WTC11 (cell line): ENCODE measurements at regions not wholly inside any gene's neighbourhood (a gene's known extent, or its start where the extent isn't known, plus 50 kb on each side); places are given as distances from the start of the nearest gene placed in this dataset.

Source experiments
- GABPB1 ChIP-seq: sonication (generic); formaldehyde crosslinking; IDR thresholded peaks from 2 replicates; pipeline ENCODE4 v1.8.1; 2023; ENCODE audit warnings: mild to moderate bottlenecking, missing genetic modification reagents
- GTF2I ChIP-seq: fragments of 250-450 bp; sonication (Bioruptor Pico); conservative IDR thresholded peaks from 2 replicates; pipeline ENCODE4 v1.4.0; 2021; ENCODE audit warnings: mild to moderate bottlenecking
- SMAD4 ChIP-seq: sonication (generic); formaldehyde crosslinking; IDR thresholded peaks from 2 replicates; pipeline ENCODE4 v1.8.0; 2022; ENCODE audit warnings: mild to moderate bottlenecking, missing genetic modification reagents
- TF ChIP-seq, protein P1 (sequence below): sonication (generic); formaldehyde crosslinking; IDR thresholded peaks from 2 replicates; pipeline ENCODE4 v1.8.0; 2022; ENCODE audit warnings: mild to moderate bottlenecking, missing genetic modification reagents
- TF ChIP-seq, protein P2 (sequence below): fragments of 250-450 bp; sonication (Bioruptor Pico); IDR thresholded peaks from 2 replicates; pipeline ENCODE4 v2.1.2; 2022; ENCODE audit warnings: mild to moderate bottlenecking, moderate library complexity
- TF ChIP-seq, protein P3 (sequence below): fragments of 200-600 bp; IDR thresholded peaks from 2 replicates; pipeline ENCODE4 v1.8.0; 2022; ENCODE audit warnings: antibody characterized with exemption

DNA sequence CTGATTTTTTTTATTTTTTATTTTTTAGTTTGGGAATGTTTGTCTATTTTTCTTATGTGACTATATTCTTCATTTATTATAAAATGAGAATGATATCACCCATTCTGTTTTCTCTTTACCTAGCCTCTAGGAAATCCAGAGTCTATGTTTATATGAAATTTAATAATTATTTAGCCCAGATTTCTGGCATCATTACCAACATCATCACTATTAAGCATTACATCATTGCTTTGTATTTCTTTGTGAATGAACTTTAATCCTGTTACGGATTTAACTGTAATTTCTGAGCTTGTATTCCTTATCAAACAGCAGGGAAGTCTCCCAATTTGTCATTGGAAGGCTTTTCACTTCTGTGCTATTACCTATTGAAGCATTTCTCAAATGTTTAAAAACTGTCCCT, 72.7 kb upstream of the NOX3 start:
- TF ChIP-seq, protein P1, sequence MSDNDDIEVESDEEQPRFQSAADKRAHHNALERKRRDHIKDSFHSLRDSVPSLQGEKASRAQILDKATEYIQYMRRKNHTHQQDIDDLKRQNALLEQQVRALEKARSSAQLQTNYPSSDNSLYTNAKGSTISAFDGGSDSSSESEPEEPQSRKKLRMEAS (CRISPR knock-in tag) = no peak
- TF ChIP-seq SMAD4 (no peak), GTF2I (CRISPR knock-in tag) (no peak), GABPB1 (CRISPR knock-in tag) (no peak)
- TF ChIP-seq, protein P2, sequence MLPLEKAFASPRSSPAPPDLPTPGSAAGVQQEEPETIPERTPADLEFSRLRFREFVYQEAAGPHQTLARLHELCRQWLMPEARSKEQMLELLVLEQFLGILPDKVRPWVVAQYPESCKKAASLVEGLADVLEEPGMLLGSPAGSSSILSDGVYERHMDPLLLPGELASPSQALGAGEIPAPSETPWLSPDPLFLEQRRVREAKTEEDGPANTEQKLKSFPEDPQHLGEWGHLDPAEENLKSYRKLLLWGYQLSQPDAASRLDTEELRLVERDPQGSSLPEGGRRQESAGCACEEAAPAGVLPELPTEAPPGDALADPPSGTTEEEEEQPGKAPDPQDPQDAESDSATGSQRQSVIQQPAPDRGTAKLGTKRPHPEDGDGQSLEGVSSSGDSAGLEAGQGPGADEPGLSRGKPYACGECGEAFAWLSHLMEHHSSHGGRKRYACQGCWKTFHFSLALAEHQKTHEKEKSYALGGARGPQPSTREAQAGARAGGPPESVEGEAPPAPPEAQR (CRISPR knock-in tag) = no peak
- TF ChIP-seq, protein P3, sequence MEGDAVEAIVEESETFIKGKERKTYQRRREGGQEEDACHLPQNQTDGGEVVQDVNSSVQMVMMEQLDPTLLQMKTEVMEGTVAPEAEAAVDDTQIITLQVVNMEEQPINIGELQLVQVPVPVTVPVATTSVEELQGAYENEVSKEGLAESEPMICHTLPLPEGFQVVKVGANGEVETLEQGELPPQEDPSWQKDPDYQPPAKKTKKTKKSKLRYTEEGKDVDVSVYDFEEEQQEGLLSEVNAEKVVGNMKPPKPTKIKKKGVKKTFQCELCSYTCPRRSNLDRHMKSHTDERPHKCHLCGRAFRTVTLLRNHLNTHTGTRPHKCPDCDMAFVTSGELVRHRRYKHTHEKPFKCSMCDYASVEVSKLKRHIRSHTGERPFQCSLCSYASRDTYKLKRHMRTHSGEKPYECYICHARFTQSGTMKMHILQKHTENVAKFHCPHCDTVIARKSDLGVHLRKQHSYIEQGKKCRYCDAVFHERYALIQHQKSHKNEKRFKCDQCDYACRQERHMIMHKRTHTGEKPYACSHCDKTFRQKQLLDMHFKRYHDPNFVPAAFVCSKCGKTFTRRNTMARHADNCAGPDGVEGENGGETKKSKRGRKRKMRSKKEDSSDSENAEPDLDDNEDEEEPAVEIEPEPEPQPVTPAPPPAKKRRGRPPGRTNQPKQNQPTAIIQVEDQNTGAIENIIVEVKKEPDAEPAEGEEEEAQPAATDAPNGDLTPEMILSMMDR = no peak
